Neural progenitor cell (in vitro differentiated cells): ENCODE measurements at regions not wholly inside any gene's neighbourhood (a gene's known extent, or its start where the extent isn't known, plus 50 kb on each side); places are given as distances from the start of the nearest gene placed in this dataset.

Experiments
- EZH2 ChIP-seq: fragments of 200-600 bp; sonication (generic); IDR thresholded peaks from 2 replicates; pipeline ENCODE4 v1.6.1; 2017; ENCODE audit warnings: antibody characterized with exemption, mild to moderate bottlenecking, moderate library complexity
- TF ChIP-seq, protein P1 (sequence below): fragments of 200-600 bp; sonication (generic); IDR thresholded peaks from 2 replicates; pipeline ENCODE4 v1.5.1; 2017; ENCODE audit warnings: antibody characterized with exemption, mild to moderate bottlenecking

- TF ChIP-seq EZH2: no peak
- TF ChIP-seq, protein P1, sequence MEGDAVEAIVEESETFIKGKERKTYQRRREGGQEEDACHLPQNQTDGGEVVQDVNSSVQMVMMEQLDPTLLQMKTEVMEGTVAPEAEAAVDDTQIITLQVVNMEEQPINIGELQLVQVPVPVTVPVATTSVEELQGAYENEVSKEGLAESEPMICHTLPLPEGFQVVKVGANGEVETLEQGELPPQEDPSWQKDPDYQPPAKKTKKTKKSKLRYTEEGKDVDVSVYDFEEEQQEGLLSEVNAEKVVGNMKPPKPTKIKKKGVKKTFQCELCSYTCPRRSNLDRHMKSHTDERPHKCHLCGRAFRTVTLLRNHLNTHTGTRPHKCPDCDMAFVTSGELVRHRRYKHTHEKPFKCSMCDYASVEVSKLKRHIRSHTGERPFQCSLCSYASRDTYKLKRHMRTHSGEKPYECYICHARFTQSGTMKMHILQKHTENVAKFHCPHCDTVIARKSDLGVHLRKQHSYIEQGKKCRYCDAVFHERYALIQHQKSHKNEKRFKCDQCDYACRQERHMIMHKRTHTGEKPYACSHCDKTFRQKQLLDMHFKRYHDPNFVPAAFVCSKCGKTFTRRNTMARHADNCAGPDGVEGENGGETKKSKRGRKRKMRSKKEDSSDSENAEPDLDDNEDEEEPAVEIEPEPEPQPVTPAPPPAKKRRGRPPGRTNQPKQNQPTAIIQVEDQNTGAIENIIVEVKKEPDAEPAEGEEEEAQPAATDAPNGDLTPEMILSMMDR: no peak
Observed at GRCh38 chr16:86672179-86672863, 94.0 kb downstream of the FOXL1 start.
